Adrenal gland (tissue), 9 donors: ENCODE measurements at regions not wholly inside any gene's neighbourhood (a gene's known extent, or its start where the extent isn't known, plus 50 kb on each side); places are given as distances from the start of the nearest gene placed in this dataset.

Experiments used
- DNase-seq, 7 donors: peaks; one replicate each; pipeline ENCODE4 v3.0.0-alpha.2; 2019 to 2020
- H3K27ac ChIP-seq, 5 donors: fragments of 200-600 bp; sonication (generic) in 4 of 5; 1 replicate in 3 of 5; 2 replicates in 2 of 5; pipeline versions ENCODE4 v1.5.1 to v1.8.0; 2016 to 2020; ENCODE audit warnings: mild to moderate bottlenecking in 1 of 5
- H3K27me3 ChIP-seq: fragments of 200-600 bp; 2 replicates; pipeline ENCODE4 v1.8.0; 2021
- H3K36me3 ChIP-seq, 2 donors: fragments of 200-600 bp; replicated peaks in 1 of 2; 1 replicate in 1 of 2; 2 replicates in 1 of 2; pipeline versions ENCODE4 v1.5.1 to v1.8.0; 2018 to 2022
- H3K4me1 ChIP-seq, 2 donors: fragments of 200-600 bp; replicated peaks in 1 of 2; 1 replicate in 1 of 2; 2 replicates in 1 of 2; pipeline versions ENCODE4 v1.5.1 to v1.8.0; 2018 to 2021
- H3K4me3 ChIP-seq, 4 donors: fragments of 200-600 bp; sonication (generic) in 3 of 4; one replicate each; pipeline ENCODE4 v1.5.1; 2016 to 2018
- H3K9me3 ChIP-seq, 3 donors: fragments of 200-600 bp; sonication (generic) in 1 of 3; replicated peaks in 1 of 3; 1 replicate in 2 of 3; 2 replicates in 1 of 3; pipeline versions ENCODE4 v1.5.1 to v1.8.0; 2016 to 2021
- POLR2A ChIP-seq, 2 donors: fragments of 450-650 bp; IDR thresholded peaks; one replicate each; pipeline ENCODE4 v1.6.1; 2017; ENCODE audit warnings: antibody characterized with exemption in 2 of 2, mild to moderate bottlenecking in 2 of 2, moderate library complexity in 1 of 2
- WGBS, 4 donors: extraction: QIAGEN DNeasy Blood & Tissue Kit in 2 of 4; methylation state at CpG; one replicate each; pipeline versions ENCODE4 v1.1.5 to v1.1.7; 2013 to 2017; 5-methylcytosine and 5-hydroxymethylcytosine counted together
- intact Hi-C, 2 donors: fragments of 100-400 bp; cut with DNase I; formaldehyde crosslinking; loops; one replicate each; pipeline versions ENCODE4 v1.14.1 to v1.15.0; 2022 to 2023
- TF ChIP-seq, protein P1 (sequence below), 6 experiments: fragments of 450-650 bp in 4 of 6; fragments of 200-600 bp in 2 of 6; sonication (generic) in 1 of 6; IDR thresholded peaks; 1 replicate in 5 of 6; 2 replicates in 1 of 6; pipeline versions ENCODE4 v1.5.1 to v1.8.0; 2016 to 2021; ENCODE audit warnings: antibody characterized with exemption in 6 of 6, mild to moderate bottlenecking in 2 of 6, moderate library complexity in 1 of 6
- donor health status: healthy with polysubstance abuse.
- donor health status: Bipolar disorder and iron deficiency.
- donor health status: DM: yes; HTN: yes; CAD: no.
- donor health status: DM: no; HTN: no; CAD: no.
- donor health status: DM: no; HTN: no; CAD: no.

DNA sequence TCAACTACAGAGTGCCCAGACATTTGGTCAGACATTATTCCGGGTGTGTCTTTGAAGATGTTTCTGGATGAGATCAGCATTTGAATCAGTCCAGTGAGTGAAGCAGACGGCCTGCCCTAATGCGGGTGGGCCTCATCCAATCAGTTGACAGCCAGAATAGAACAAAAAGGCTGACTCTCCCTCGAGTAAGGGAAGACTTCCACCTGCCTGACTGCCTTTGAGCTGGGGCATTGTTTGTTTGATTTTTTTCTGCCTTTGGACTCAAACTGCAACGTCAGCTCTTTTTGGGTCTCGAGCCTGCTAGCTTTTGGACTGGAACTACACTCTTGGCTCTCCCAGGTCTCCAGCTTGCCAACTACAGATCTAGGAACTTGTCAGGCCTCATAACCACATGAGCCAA lies 111.7 kb upstream of the AGAP1 start:
- intact Hi-C loops: no loop called here
- TF ChIP-seq, protein P1, sequence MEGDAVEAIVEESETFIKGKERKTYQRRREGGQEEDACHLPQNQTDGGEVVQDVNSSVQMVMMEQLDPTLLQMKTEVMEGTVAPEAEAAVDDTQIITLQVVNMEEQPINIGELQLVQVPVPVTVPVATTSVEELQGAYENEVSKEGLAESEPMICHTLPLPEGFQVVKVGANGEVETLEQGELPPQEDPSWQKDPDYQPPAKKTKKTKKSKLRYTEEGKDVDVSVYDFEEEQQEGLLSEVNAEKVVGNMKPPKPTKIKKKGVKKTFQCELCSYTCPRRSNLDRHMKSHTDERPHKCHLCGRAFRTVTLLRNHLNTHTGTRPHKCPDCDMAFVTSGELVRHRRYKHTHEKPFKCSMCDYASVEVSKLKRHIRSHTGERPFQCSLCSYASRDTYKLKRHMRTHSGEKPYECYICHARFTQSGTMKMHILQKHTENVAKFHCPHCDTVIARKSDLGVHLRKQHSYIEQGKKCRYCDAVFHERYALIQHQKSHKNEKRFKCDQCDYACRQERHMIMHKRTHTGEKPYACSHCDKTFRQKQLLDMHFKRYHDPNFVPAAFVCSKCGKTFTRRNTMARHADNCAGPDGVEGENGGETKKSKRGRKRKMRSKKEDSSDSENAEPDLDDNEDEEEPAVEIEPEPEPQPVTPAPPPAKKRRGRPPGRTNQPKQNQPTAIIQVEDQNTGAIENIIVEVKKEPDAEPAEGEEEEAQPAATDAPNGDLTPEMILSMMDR (IDR thresholded peaks at IDR 0.05): no peak
- TF ChIP-seq POLR2A (IDR thresholded peaks at IDR 0.05): no peak
- DNase-seq: no peak

DNA sequence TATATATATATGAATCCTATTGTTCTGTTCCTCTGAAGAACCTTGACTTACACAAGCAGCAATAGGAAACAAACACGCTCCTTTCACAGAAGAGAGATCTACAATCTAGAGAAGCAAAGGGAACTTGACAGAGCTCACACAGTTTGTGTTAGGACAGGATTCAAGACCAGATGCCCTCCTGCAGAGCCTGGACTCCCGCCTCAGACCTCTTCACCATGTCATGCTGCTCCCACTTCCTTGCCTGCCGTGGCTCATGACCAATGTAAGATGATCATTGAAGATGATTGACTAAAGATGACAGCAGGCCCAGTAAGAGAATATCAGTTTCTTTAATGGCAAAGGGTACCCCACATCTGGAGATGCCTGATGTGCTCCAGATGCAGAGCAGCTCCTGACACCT lies 111.2 kb upstream of the AGAP1 start:
- WGBS, 4 donors: 93 to 97% (median 96%) methylated on average over 3 of the region's 3 CpGs
- intact Hi-C loops: no loop called here
- Histone ChIP-seq H3K36me3 (no peaks in the 10 kb centered on the region), H3K4me1 (no peaks in the 10 kb centered on the region), H3K9me3 (no peaks in the 10 kb centered on the region), H3K27ac (no peak overlapping the region), H3K27me3 (no peaks in the 10 kb centered on the region), H3K4me3 (no peak overlapping the region)
- TF ChIP-seq, protein P1 (IDR thresholded peaks at IDR 0.05): no peak
- no peak for TF ChIP-seq POLR2A (IDR thresholded peaks at IDR 0.05)
- no peak for DNase-seq

More for the DNA sequence above, 111.7 kb upstream of the AGAP1 start:
- H3K27ac ChIP-seq: no peak overlapping the region
- 77 to 81% (median 80%) methylated on average over 6 of the region's 6 CpGs for WGBS, 4 donors
- no peaks in the 10 kb centered on the region for H3K36me3 ChIP-seq
- H3K9me3 ChIP-seq: no peaks in the 10 kb centered on the region
- no peaks in the 10 kb centered on the region for H3K27me3 ChIP-seq
- H3K4me1 ChIP-seq: no peaks in the 10 kb centered on the region
- H3K4me3 ChIP-seq: no peak overlapping the region

DNA sequence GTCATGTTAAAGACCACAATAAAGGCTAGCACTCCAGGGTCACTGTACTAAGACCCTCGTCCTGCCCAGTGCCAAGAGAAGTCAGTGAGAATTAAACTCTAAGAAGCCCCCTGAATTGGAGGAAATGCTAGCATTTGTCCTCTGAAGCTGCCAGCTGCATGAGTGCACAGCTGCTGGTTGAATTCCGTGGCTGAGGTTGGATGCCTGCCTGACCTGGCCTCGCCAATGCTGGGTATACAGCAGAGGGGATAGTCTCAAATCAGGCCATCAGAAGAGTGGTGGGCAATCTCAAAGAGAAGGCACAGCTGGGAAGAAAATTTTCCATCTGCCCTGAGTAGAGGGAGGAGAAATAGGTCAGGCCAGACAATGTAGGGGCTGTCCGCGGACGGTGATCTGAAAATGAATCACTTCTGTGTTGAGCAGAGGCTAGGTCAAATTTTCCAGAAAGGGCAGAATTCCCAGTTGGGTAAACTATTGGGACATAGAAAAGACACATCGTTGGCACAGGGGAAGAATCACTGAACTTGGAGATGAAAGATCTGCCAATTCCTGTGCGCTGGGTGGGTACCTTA lies 110.5 kb upstream of the AGAP1 start:
- intact Hi-C loops: no loop called here
- peak in 2 of 7 donors; percentile 8 to 46 for DNase-seq
- Histone ChIP-seq H3K4me1 (no peaks in the 10 kb centered on the region), H3K27ac (no peak overlapping the region), H3K9me3 (no peaks in the 10 kb centered on the region), H3K4me3 (no peak overlapping the region), H3K27me3 (no peaks in the 10 kb centered on the region), H3K36me3 (no peaks in the 10 kb centered on the region)
- no peak for TF ChIP-seq POLR2A (IDR thresholded peaks at IDR 0.05)
- TF ChIP-seq, protein P1 (IDR thresholded peaks at IDR 0.05): no peak
- 63 to 88% (median 78%) methylated on average over 7 to 8 of the region's 8 CpGs for WGBS, 4 donors

DNA sequence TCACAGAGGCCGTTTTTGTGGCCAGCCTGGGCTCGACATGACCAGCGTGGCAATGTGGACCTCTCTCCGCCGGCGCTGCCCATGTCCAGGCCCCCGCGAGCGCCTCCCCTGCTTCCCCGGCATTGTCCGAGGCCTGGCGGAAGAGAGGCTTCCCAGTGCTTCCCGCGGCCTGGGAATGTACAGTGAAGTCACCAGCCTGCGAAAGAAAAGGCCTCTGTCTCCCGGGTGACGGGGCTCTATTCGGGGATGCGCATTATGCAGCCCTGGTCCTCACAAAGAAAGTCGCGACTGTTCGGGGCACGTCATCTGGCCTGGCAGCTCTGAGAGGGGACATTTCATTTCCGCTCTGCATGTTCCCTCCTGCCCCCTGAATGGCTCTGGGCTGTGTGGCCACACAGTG lies 109.2 kb upstream of the AGAP1 start:
- TF ChIP-seq POLR2A (IDR thresholded peaks at IDR 0.05): no peak
- TF ChIP-seq, protein P1 (IDR thresholded peaks at IDR 0.05): no peak
- 80 to 88% (median 86%) methylated on average over 22 to 24 of the region's 24 CpGs for WGBS, 4 donors
- no peak overlapping the region for H3K27ac ChIP-seq

More for the DNA sequence above, 109.2 kb upstream of the AGAP1 start:
- peak in 1 of 7 donors; percentile 55 for DNase-seq
- intact Hi-C loops: no loop called here
- Histone ChIP-seq H3K27me3 (no peaks in the 10 kb centered on the region), H3K4me1 (no peaks in the 10 kb centered on the region), H3K9me3 (no peaks in the 10 kb centered on the region), H3K4me3 (no peak overlapping the region), H3K36me3 (no peaks in the 10 kb centered on the region)
